Body of pancreas (tissue), 4 donors: ENCODE measurements at regions not wholly inside any gene's neighbourhood (a gene's known extent, or its start where the extent isn't known, plus 50 kb on each side); places are given as distances from the start of the nearest gene placed in this dataset.
"Not testable (repeated sequence)": the region's sequence is repeated elsewhere in the genome, so short reads cannot be mapped to it uniquely, and the experiment has no call there.

Source experiments
- ATAC-seq: fragments of 150-250 bp; one replicate; pipeline ENCODE4 v1.9.1; 2016
- DNase-seq, 4 donors: peaks; one replicate each; pipeline ENCODE4 v3.0.0-alpha.2; 2019
- H3K27ac ChIP-seq, 4 donors: fragments of 200-600 bp; sonication (generic); 1 replicate in 3 of 4; 2 replicates in 1 of 4; pipeline versions ENCODE4 v1.5.1 to v1.6.1; 2016 to 2019; ENCODE audit warnings: mild to moderate bottlenecking in 1 of 4, mixed read lengths in 1 of 4, moderate library complexity in 1 of 4
- H3K27me3 ChIP-seq, 2 donors: fragments of 200-600 bp; sonication (generic); one replicate each; pipeline ENCODE4 v1.6.0; 2016; ENCODE audit warnings: mild to moderate bottlenecking in 1 of 2
- H3K36me3 ChIP-seq, 2 donors: fragments of 200-600 bp; sonication (generic); replicated peaks in 1 of 2; 2 replicates each; pipeline ENCODE4 v1.5.1; 2016; ENCODE audit warnings: low read depth in 2 of 2; ENCODE audit not compliant: insufficient read depth in 1 of 2
- H3K4me1 ChIP-seq: fragments of 200-600 bp; sonication (generic); one replicate; pipeline ENCODE4 v1.6.0; 2016
- H3K4me3 ChIP-seq, 2 donors: fragments of 200-600 bp; sonication (generic); 1 replicate in 1 of 2; 2 replicates in 1 of 2; pipeline ENCODE4 v1.5.1; 2016 to 2019
- H3K9me3 ChIP-seq, 3 donors: fragments of 200-600 bp; sonication (generic); 1 replicate in 2 of 3; 2 replicates in 1 of 3; pipeline ENCODE4 v1.5.1; 2016
- POLR2A ChIP-seq, 3 donors: fragments of 450-650 bp; IDR thresholded peaks; one replicate each; pipeline ENCODE4 v1.6.1; 2016; ENCODE audit warnings: antibody characterized with exemption in 3 of 3, mild to moderate bottlenecking in 2 of 3
- WGBS, 2 donors: methylation state at CpG; one replicate each; pipeline ENCODE4 v1.1.5; 2017; 5-methylcytosine and 5-hydroxymethylcytosine counted together
- intact Hi-C: fragments of 100-400 bp; cut with DNase I; formaldehyde crosslinking; loops from one replicate; pipeline ENCODE4 v1.15.1; 2023
- TF ChIP-seq, protein P1 (sequence below), 7 experiments: fragments of 450-650 bp in 4 of 7; fragments of 200-600 bp in 3 of 7; sonication (generic) in 3 of 7; IDR thresholded peaks; one replicate each; pipeline ENCODE4 v1.5.1; 2016 to 2019; ENCODE audit warnings: antibody characterized with exemption in 7 of 7

GRCh38 chr6:121726596-121726995, 291.1 kb downstream of the GJA1 start:
- Histone ChIP-seq H3K27me3 (no peaks in the 10 kb centered on the region), H3K36me3 (no peaks in the 10 kb centered on the region), H3K4me3 (no peak overlapping the region), H3K9me3 (no peaks in the 10 kb centered on the region), H3K27ac (no peak overlapping the region), H3K4me1 (no peaks in the 10 kb centered on the region)
- intact Hi-C loops = no loop called here
- 86 to 92% methylated on average over 1 of the region's 1 CpG for WGBS, 2 donors
- DNase-seq (no peak), ATAC-seq (no peak)
- TF ChIP-seq, protein P1, sequence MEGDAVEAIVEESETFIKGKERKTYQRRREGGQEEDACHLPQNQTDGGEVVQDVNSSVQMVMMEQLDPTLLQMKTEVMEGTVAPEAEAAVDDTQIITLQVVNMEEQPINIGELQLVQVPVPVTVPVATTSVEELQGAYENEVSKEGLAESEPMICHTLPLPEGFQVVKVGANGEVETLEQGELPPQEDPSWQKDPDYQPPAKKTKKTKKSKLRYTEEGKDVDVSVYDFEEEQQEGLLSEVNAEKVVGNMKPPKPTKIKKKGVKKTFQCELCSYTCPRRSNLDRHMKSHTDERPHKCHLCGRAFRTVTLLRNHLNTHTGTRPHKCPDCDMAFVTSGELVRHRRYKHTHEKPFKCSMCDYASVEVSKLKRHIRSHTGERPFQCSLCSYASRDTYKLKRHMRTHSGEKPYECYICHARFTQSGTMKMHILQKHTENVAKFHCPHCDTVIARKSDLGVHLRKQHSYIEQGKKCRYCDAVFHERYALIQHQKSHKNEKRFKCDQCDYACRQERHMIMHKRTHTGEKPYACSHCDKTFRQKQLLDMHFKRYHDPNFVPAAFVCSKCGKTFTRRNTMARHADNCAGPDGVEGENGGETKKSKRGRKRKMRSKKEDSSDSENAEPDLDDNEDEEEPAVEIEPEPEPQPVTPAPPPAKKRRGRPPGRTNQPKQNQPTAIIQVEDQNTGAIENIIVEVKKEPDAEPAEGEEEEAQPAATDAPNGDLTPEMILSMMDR (IDR thresholded peaks at IDR 0.05) = no peak
- TF ChIP-seq POLR2A (IDR thresholded peaks at IDR 0.05) = no peak

DNA sequence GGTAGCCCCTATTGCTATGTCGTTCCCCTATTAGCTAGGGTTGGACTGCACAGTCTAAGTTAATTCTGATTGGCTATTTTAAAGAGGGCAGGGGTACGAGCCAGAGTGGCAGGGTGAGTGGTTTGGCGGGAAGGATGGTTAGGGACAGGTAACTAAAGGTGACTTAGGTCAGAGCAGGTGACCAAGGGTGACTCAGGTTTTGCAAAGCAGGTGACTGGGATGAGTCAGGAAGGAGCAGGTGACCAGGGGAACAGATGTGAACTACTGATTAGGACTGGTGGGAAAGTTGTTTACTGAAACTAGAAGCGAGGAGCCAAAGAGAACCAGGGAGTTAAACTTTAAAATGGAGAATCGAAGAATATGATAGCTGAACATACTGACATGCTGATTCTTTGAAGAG, 295.2 kb downstream of the GJA1 start:
- intact Hi-C loops = no loop called here
- TF ChIP-seq, protein P1 (IDR thresholded peaks at IDR 0.05) = no peak
- TF ChIP-seq POLR2A (IDR thresholded peaks at IDR 0.05) = no peak
- no peak for ATAC-seq
- Histone ChIP-seq H3K4me1 (no peaks in the 10 kb centered on the region), H3K27me3 (no peaks in the 10 kb centered on the region), H3K36me3 (no peaks in the 10 kb centered on the region), H3K4me3 (no peak overlapping the region), H3K27ac (no peak overlapping the region), H3K9me3 (no peaks in the 10 kb centered on the region)
- no peak for DNase-seq
- 77 to 90% methylated on average over 5 of the region's 5 CpGs for WGBS, 2 donors

GRCh38 chr6:121731381-121731780, 295.9 kb downstream of the GJA1 start:
- DNase-seq (no peak), ATAC-seq (no peak)
- H3K4me1 ChIP-seq = no peaks in the 10 kb centered on the region
- intact Hi-C loops = no loop called here
- H3K36me3 ChIP-seq = no peaks in the 10 kb centered on the region
- TF ChIP-seq POLR2A (IDR thresholded peaks at IDR 0.05) = no peak
- TF ChIP-seq, protein P1 (IDR thresholded peaks at IDR 0.05) = no peak
- no peak overlapping the region for H3K4me3 ChIP-seq
- H3K9me3 ChIP-seq = no peaks in the 10 kb centered on the region
- 53 to 71% methylated on average over 1 of the region's 1 CpG for WGBS, 2 donors
- H3K27me3 ChIP-seq = no peaks in the 10 kb centered on the region
- no peak overlapping the region for H3K27ac ChIP-seq

DNA sequence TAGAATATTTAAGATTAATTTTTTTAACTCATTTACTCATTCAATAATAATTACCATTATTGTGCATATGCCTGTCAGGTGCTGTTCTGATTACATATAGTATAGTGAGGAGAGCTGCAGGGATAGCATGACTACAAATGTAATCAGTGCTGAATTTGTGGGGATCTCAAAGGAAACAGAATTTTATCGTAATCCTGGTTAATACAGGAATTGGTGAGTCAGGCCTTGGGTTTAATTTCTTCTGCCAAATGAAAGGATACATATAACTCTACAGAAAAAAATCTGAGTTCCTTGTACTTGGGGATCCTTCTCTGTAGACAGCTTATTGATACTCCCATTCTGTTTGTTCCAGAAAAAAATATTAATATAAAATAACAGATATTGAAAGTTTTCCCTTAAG, 297.2 kb downstream of the GJA1 start:
- intact Hi-C loops = no loop called here
- TF ChIP-seq, protein P1 (IDR thresholded peaks at IDR 0.05) = no peak
- TF ChIP-seq POLR2A (IDR thresholded peaks at IDR 0.05) = no peak
- WGBS, 2 donors = 64 to 67% methylated on average over 1 of the region's 1 CpG
- H3K4me3 ChIP-seq = no peak overlapping the region
- no peak for DNase-seq
- H3K9me3 ChIP-seq = no peaks in the 10 kb centered on the region
- H3K36me3 ChIP-seq = no peaks in the 10 kb centered on the region
- no peaks in the 10 kb centered on the region for H3K27me3 ChIP-seq
- no peaks in the 10 kb centered on the region for H3K4me1 ChIP-seq
- ATAC-seq = no peak
- H3K27ac ChIP-seq = no peak overlapping the region

DNA sequence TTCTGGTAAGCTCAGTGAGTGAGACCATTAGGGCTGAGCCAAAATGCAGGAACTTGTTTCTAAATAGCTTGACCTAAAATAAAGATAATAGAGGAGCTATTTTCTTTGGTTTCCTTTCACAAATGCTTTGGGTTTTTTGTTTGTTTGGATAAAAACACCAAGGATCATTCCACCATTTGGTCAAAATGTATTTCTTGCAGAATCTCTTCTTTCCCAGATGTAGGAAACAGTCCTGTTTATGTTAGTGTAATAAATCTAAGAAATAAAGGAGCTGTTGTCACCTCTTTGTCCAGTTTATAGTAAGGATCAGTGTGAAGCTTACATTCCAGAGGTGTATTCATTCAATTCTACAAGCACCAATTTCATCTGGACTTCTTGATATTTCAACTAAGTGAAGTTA, 297.8 kb downstream of the GJA1 start:
- no peaks in the 10 kb centered on the region for H3K36me3 ChIP-seq
- DNase-seq (no peak), ATAC-seq (no peak)
- intact Hi-C loops = no loop called here
- H3K27me3 ChIP-seq = no peaks in the 10 kb centered on the region
- H3K27ac ChIP-seq = no peak overlapping the region
- H3K4me1 ChIP-seq = no peaks in the 10 kb centered on the region
- no peak overlapping the region for H3K4me3 ChIP-seq
- TF ChIP-seq POLR2A (IDR thresholded peaks at IDR 0.05) = no peak
- TF ChIP-seq, protein P1 (IDR thresholded peaks at IDR 0.05) = no peak
- H3K9me3 ChIP-seq = no peaks in the 10 kb centered on the region

DNA sequence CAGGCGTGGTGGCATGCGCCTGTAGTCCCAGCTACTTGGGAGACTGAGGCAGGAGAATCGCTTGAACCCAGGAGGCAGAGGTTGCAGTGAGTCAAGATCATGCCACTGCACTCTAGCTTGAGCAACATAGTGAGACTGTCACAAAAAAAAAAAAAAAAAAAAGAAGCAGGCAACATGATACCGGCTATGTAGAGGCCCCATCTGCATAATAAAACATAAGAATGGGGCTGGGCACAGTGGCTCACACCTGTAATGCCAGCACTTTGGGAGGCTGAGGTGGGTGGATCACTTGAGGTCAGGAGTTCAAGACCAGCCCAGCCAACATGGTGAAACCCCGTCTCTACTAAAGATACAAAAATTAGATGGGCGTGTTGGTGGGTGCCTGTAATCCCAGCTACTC, 304.7 kb downstream of the GJA1 start:
- H3K27me3 ChIP-seq, H3K4me1 ChIP-seq, H3K4me3 ChIP-seq, DNase-seq, H3K27ac ChIP-seq, H3K9me3 ChIP-seq, ATAC-seq, H3K36me3 ChIP-seq, intact Hi-C loops: not testable (repeated sequence)
- 79 to 85% methylated on average over 6 of the region's 6 CpGs for WGBS, 2 donors
